ENCODE measurements at regions not wholly inside any gene's neighbourhood (a gene's known extent, or its start where the extent isn't known, plus 50 kb on each side); places are given as distances from the start of the nearest gene placed in this dataset.

DNA sequence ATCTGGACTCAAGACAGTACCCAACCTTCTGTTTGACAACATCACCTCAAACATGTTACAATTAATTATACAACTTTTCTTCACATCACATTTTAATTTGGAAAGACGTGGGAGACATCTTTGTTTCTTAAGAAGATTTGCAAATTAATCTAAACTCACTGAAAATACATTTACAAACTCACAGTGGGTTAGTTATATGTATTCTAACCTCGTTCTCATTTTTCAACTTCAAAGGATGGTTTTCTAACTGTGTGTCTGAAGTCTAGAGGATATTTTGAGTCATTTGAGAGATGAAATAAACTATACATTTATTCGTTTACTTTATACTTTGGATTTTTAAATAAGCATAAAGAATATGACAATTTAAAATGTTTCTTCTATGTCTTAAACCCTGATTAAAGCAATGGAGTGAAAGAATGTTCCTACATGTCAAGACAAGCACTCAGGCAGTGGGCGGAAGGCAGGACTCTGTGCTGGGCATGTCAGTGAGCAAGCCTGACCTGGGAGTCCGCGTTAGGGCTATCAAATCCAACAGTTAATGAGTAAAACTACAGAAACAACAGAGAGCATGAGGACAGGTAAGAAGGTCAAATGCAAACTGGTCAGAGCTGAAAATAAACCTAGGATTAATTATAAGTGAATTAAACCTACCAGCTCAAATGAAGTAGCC lies 76.5 kb upstream of the CTTNBP2NL start:
- TF ChIP-seq POLR2A (IDR thresholded peaks at IDR 0.05; ENCODE audit: low read depth, low read length) (no peak), POLR2AphosphoS5 (IDR thresholded peaks at IDR 0.05; ENCODE audit: low read depth, low read length) (no peak)
